ENCODE measurements at regions not wholly inside any gene's neighbourhood (a gene's known extent, or its start where the extent isn't known, plus 50 kb on each side); places are given as distances from the start of the nearest gene placed in this dataset.

DNA sequence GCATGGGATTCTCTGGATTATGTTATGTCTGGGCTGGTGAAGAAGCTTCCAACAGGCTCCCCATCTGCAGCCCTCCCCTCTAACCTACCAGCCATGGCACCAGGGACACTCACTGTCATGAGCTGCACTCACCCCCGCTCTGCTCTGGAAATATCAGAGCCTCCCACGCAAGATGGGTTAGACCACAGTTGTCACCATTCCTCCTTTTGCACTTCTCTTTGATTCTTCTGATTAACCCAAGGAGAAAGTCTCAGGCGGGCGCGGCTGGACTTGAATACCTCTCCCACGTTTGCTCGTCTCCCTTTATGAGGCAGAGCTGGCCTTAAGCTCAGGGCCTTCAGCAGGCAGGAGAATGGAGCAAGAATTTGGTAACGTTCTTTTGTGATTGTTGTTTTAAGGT, 128.1 kb downstream of the CEBPB start:
- DNase-seq (ENCODE audit: low read depth) = no peak
- no peak overlapping the region for H3K4me3 ChIP-seq (ENCODE audit: low read length)
- TF ChIP-seq CTCF (conservative IDR thresholded peaks at IDR 0.05; ENCODE audit: low read depth, low read length) = no peak

GRCh38 chr20:50320005-50320900, 129.6 kb downstream of the CEBPB start:
- no peak for DNase-seq (ENCODE audit: low read depth)

DNA sequence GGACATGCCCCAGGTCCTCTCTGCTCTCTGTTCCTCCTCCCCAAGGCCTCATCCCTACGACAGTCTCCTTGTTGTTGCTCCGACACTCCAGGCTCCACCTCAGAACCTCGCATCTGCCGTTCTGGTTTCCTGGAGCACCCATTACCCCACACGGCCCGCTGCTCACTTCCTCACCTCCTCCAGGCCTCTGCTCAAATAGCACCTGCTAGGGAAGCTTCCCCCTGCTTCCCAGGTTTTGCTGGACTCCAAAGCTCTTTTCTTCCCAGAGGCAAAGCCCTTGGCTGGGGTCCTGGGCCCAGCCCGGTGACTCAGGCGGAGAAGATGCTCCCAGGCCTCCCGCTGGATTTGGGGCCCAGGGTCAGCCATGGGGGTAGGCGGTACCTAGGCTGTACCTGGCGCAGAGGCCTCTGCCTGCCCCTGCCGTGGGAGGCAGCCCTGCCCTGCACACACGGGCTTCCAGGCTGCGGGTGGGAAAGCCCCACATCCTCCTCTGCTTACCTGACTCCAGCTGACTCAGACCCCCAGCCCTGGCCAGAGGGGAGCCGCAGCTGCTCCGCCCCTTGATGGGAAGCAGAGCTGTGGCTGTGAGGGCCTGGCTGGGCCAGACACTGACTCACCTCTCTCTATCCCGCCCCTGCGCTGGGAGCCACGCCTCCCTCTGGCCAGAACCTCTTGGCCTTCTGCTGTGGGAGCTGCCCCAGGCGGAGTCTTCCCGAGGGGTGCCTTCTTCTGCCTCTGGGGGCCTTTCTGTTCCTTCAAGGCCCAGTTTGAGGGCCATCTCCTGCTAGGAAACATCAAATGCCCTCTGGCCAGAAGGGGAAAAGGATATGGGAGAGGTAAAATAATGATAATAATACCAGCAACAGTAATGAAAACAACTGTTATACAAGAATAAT, 130.5 kb downstream of the CEBPB start:
- H3K4me3 ChIP-seq (ENCODE audit: low read length) = peak overlapping the region; percentile 31
- DNase-seq (ENCODE audit: low read depth) = peak; percentile 94
- TF ChIP-seq CTCF (conservative IDR thresholded peaks at IDR 0.05; ENCODE audit: low read depth, low read length) = no peak

More at GRCh38 chr20:50320005-50320900, 129.6 kb downstream of the CEBPB start:
- no peak for TF ChIP-seq CTCF (conservative IDR thresholded peaks at IDR 0.05; ENCODE audit: low read depth, low read length)
- peak overlapping the region; percentile 31 for H3K4me3 ChIP-seq (ENCODE audit: low read length)

- TF ChIP-seq CTCF (conservative IDR thresholded peaks at IDR 0.05; ENCODE audit: low read depth, low read length) = no peak
- DNase-seq (ENCODE audit: low read depth) = no peak
- H3K4me3 ChIP-seq (ENCODE audit: low read length) = peak overlapping the region; percentile 31
Observed at GRCh38 chr20:50321797-50322480, 131.3 kb downstream of the CEBPB start.

- no peak for TF ChIP-seq CTCF (conservative IDR thresholded peaks at IDR 0.05; ENCODE audit: low read depth, low read length)
Observed at GRCh38 chr20:50322703-50323131, 132.1 kb downstream of the CEBPB start.

GRCh38 chr20:50323209-50323608, 132.6 kb downstream of the CEBPB start:
- no peak overlapping the region for H3K4me3 ChIP-seq (ENCODE audit: low read length)
- no peak for DNase-seq (ENCODE audit: low read depth)
- TF ChIP-seq CTCF (conservative IDR thresholded peaks at IDR 0.05; ENCODE audit: low read depth, low read length) = no peak

More at GRCh38 chr20:50322703-50323131, 132.1 kb downstream of the CEBPB start:
- H3K4me3 ChIP-seq (ENCODE audit: low read length) = no peak overlapping the region
- no peak for DNase-seq (ENCODE audit: low read depth)
